ACHN (cell line): ENCODE measurements at regions not wholly inside any gene's neighbourhood (a gene's known extent, or its start where the extent isn't known, plus 50 kb on each side); places are given as distances from the start of the nearest gene placed in this dataset.
A peak's percentile ranks its signal among the peaks of the same experiment; 100 is the strongest.

ENCODE experiments used
- DNase-seq: peaks from one replicate; pipeline ENCODE4 v3.0.0-alpha.2; 2015
- in situ Hi-C: cut with HindIII; loops from 2 replicates; pipeline ENCODE4 v1.10.0; 2017; ENCODE audit warnings: low sequenced_read_pairs, low pct_ligation_motif_present, low pct_unique_long_range_greater_than_20kb

GRCh38 chr9:119968836-119969707 lies 599.8 kb upstream of the BRINP1 start:
- in situ Hi-C loops, result no loop called here

DNA sequence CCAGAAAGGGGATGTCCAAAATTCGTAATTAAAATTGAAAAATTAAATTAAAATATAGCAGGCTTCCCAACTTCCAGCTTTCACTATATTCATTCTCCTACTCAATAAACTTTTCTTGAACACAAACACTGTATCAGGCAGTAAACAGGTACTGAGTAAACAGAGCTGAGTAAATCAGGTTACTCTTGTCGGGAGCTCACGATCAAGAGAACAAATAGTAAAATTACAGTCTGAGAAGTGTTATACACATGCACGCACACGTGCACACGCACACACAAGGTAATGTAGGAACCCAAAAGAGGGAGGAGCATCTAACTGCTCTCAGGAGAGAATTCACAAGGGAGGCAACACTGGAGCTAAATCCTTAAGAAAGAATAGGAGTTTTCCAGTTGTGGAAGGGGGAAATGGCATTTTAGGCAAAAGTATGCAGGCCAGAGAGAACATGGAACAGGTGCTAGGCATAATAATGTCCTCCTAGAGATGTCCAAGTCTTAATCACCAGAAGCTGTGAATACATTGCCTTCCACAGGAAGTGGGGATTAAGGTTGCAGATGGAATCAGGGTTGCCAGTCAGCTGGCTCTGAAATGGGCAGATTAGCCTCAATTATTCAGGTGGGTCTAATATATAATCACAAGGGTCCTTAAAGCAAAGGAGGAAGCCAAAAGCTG lies 598.8 kb upstream of the BRINP1 start:
- in situ Hi-C loops, result no loop called here
- DNase-seq, result no peak

More at GRCh38 chr9:119968836-119969707, 599.8 kb upstream of the BRINP1 start:
- peak; percentile 62 for DNase-seq

GRCh38 chr9:119963798-119964372 lies 594.6 kb upstream of the BRINP1 start:
- DNase-seq, result peak; percentile 95
- in situ Hi-C loops, result no loop called here

- in situ Hi-C loops, result no loop called here
- DNase-seq, result peak; percentile 85
Observed at GRCh38 chr9:119963258-119963797, 594.1 kb upstream of the BRINP1 start.

GRCh38 chr9:119961774-119962424 lies 592.7 kb upstream of the BRINP1 start:
- in situ Hi-C loops, result no loop called here
- DNase-seq, result peak; percentile 61

GRCh38 chr9:119959846-119960545 lies 590.8 kb upstream of the BRINP1 start:
- in situ Hi-C loops, result no loop called here

GRCh38 chr9:119956111-119956510 lies 586.9 kb upstream of the BRINP1 start:
- in situ Hi-C loops, result no loop called here
- no peak for DNase-seq

More at GRCh38 chr9:119959846-119960545, 590.8 kb upstream of the BRINP1 start:
- DNase-seq, result no peak

DNA sequence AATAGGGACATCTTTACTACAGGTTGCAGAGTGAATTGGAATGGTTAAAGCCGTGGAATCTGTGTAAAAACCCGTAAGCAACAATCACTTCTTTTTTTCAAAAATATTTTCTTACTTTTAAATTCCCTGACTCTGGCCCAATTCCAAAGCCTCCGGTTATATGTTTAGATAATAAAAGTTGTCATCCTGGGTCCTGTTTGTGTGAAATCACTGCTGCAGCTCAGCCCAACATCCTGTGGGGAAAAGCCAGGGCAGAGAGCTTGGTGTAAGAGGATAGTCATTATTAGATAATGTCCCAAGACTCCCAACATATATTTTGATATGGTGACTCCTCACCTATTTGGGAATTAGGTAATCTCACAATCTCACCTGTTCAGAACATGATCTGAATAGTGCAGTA lies 586.0 kb upstream of the BRINP1 start:
- DNase-seq, result no peak
- in situ Hi-C loops, result no loop called here

DNA sequence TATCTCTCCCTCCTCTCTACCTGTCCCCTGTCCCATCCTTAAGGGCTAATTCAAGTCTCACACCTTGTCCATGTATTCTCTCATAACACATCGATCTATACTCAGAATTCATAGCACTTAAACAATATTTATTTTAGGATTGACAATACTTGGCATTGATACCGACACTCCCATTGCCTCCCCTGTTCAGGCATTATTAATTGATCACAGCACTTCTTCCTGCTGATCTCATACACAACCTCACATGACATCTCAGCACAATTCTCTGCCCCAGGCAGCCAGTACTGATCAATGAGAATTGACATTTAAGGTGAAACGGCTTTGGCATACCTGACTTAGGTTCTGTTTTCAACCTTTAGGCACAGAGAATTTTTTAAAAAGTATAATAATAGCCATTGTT lies 582.4 kb upstream of the BRINP1 start:
- no peak for DNase-seq
- in situ Hi-C loops, result no loop called here

GRCh38 chr9:119951090-119951489 lies 581.9 kb upstream of the BRINP1 start:
- in situ Hi-C loops, result no loop called here
- DNase-seq, result no peak

DNA sequence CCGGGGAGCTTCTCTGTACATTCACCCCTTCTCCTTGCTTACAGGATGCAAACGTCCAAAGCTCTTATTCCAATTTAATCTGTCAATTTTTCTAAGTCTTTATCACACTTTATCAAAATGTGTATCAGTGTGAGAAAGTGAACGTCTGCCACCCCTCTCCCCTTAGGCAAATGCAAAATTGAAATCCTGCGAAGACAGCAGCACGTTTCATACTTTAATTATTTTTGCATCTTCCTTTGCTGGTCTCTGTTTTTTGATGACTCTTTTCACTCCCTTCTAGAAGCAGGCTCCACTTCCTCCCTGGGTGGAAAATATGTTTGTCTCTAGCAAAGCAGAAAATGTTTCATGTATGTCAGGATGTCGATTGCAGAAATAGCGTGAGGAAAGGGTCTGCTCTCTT lies 576.5 kb upstream of the BRINP1 start:
- no peak for DNase-seq
- in situ Hi-C loops, result no loop called here

GRCh38 chr9:119941091-119941490 lies 571.9 kb upstream of the BRINP1 start:
- in situ Hi-C loops, result no loop called here
- DNase-seq, result no peak

DNA sequence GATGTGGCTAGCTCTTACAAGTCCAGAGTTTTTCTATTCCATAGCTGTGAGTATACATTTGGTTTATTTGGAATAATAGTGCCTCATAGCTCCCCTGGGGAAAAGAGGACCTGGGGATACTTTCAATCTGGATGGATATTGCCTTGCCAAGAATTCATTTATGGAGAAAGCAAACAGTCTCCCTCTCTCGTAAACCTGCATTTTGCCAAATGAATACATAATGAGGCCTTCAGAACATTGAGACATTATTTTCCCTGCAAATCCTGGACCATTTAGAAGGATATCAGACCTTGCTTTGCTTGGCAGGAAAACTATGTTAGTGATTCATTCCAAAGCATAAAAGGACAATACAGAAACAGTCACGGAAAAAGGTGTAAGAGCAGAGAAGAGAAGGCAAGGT lies 569.6 kb upstream of the BRINP1 start:
- in situ Hi-C loops, result no loop called here
- no peak for DNase-seq

DNA sequence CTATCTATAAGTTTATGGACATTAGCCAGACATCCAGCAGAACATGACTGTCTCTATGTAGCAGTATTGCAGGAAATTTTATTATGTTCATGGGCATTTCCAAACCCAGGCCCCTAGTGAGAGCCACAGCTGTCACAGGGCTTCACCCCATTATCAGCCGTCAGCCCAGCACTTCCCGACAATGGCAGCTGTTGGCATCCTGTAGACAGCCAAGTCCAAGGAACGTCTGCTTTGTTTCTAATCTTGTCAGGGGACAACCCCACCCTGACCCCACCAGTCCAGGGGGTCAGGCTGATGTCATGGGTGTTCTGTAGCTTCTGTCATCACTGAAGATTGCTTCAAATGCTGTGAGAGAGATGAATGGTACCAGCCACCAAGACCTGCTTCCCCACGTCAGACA lies 565.3 kb upstream of the BRINP1 start:
- DNase-seq, result no peak
- in situ Hi-C loops, result no loop called here

GRCh38 chr9:119933191-119933590 lies 564.0 kb upstream of the BRINP1 start:
- in situ Hi-C loops, result no loop called here
- DNase-seq, result no peak

GRCh38 chr9:119924736-119925135 lies 555.5 kb upstream of the BRINP1 start:
- in situ Hi-C loops, result no loop called here
- no peak for DNase-seq

- in situ Hi-C loops, result no loop called here
- DNase-seq, result no peak
Observed at GRCh38 chr9:119917175-119917574, 547.9 kb upstream of the BRINP1 start.

- in situ Hi-C loops, result no loop called here
Observed at GRCh38 chr9:119907056-119907455, 537.8 kb upstream of the BRINP1 start.

More at GRCh38 chr9:119907056-119907455, 537.8 kb upstream of the BRINP1 start:
- DNase-seq, result no peak
